GM12891 (cell line): ENCODE measurements at regions not wholly inside any gene's neighbourhood (a gene's known extent, or its start where the extent isn't known, plus 50 kb on each side); places are given as distances from the start of the nearest gene placed in this dataset.

Experiments used
- DNase-seq: peaks from one replicate; pipeline ENCODE4 v3.0.0; 2011; ENCODE audit warnings: low spot score; ENCODE audit not compliant: insufficient read length
- FAIRE-seq: peaks from 2 replicates; lab custom pipeline; 2011; peaks lifted over from hg19 to GRCh38; lab: Jason Lieb, UNC
- PAX5 ChIP-seq: IDR thresholded peaks from 2 replicates; pipeline ENCODE4 v1.6.1; 2011; ENCODE audit warnings: low read length, moderate library complexity, mild to moderate bottlenecking; ENCODE audit not compliant: insufficient read depth, severe bottlenecking
- POLR2A ChIP-seq: IDR thresholded peaks from 2 replicates; pipeline ENCODE4 v1.6.1; 2011; ENCODE audit warnings: low read depth, low read length, control low read depth
- POLR2AphosphoS5 ChIP-seq: IDR thresholded peaks from 2 replicates; pipeline ENCODE4 v1.6.1; 2011; ENCODE audit warnings: low read depth, low read length, control low read depth
- POU2F2 ChIP-seq: IDR thresholded peaks from 2 replicates; pipeline ENCODE4 v1.6.1; 2011; ENCODE audit warnings: low read depth, mild to moderate bottlenecking, control low read depth, low read length, moderate library complexity
- SPI1 ChIP-seq: IDR thresholded peaks from 2 replicates; pipeline ENCODE4 v1.6.1; 2011; ENCODE audit warnings: low read depth, low read length, control low read depth
- TAF1 ChIP-seq: IDR thresholded peaks from 2 replicates; pipeline ENCODE4 v1.6.1; 2011; ENCODE audit warnings: low read depth, low read length, control low read depth

GRCh38 chr2:160917850-160918249 is 242.4 kb upstream of the TANK start:
- DNase-seq = no peak
- TF ChIP-seq SPI1 = no peak
- no peak for FAIRE-seq

- FAIRE-seq (no peak), DNase-seq (no peak)
- TF ChIP-seq POU2F2 (no peak), POLR2AphosphoS5 (no peak), PAX5 (no peak), POLR2A (no peak), TAF1 (no peak), SPI1 (no peak)
Observed at GRCh38 chr2:160918258-160918657, 242.0 kb upstream of the TANK start.

GRCh38 chr2:160918906-160919503 is 241.2 kb upstream of the TANK start:
- no peak for FAIRE-seq
- no peak for DNase-seq
- TF ChIP-seq POLR2AphosphoS5 = no peak
- no peak for TF ChIP-seq SPI1
- TF ChIP-seq TAF1 = no peak
- TF ChIP-seq POLR2A = no peak
- TF ChIP-seq POU2F2 = no peak
- TF ChIP-seq PAX5 = no peak

- no peak for FAIRE-seq
- DNase-seq = no peak
- TF ChIP-seq TAF1 (no peak), POLR2A (no peak), POU2F2 (no peak), POLR2AphosphoS5 (no peak), PAX5 (no peak), SPI1 (no peak)
Observed at GRCh38 chr2:160920061-160920460, 240.2 kb upstream of the TANK start.

- TF ChIP-seq SPI1 (no peak), TAF1 (no peak), POLR2AphosphoS5 (no peak), POLR2A (no peak), PAX5 (no peak), POU2F2 (no peak)
- DNase-seq (no peak), FAIRE-seq (no peak)
Observed at GRCh38 chr2:160920791-160921303, 239.4 kb upstream of the TANK start.

GRCh38 chr2:160921386-160921964 is 238.8 kb upstream of the TANK start:
- DNase-seq (no peak), FAIRE-seq (no peak)
- TF ChIP-seq SPI1 = no peak
- TF ChIP-seq POLR2AphosphoS5 = no peak
- TF ChIP-seq TAF1 = no peak
- TF ChIP-seq POU2F2 = no peak
- TF ChIP-seq PAX5 = no peak
- no peak for TF ChIP-seq POLR2A

GRCh38 chr2:160924936-160925353 is 235.3 kb upstream of the TANK start:
- DNase-seq (no peak), FAIRE-seq (no peak)

GRCh38 chr2:160925956-160926355 is 234.3 kb upstream of the TANK start:
- FAIRE-seq (no peak), DNase-seq (no peak)
- no peak for TF ChIP-seq POU2F2

More at GRCh38 chr2:160924936-160925353, 235.3 kb upstream of the TANK start:
- TF ChIP-seq TAF1 = no peak
- no peak for TF ChIP-seq PAX5
- TF ChIP-seq POLR2A = no peak
- TF ChIP-seq SPI1 = no peak
- TF ChIP-seq POU2F2 = no peak
- TF ChIP-seq POLR2AphosphoS5 = no peak

- FAIRE-seq (no peak), DNase-seq (no peak)
- TF ChIP-seq POLR2AphosphoS5 (no peak), SPI1 (no peak), POLR2A (no peak), POU2F2 (no peak), TAF1 (no peak), PAX5 (no peak)
Observed at GRCh38 chr2:160927324-160927723, 232.9 kb upstream of the TANK start.

- FAIRE-seq (no peak), DNase-seq (no peak)
- no peak for TF ChIP-seq PAX5
- no peak for TF ChIP-seq TAF1
- no peak for TF ChIP-seq SPI1
- TF ChIP-seq POU2F2 = no peak
- no peak for TF ChIP-seq POLR2AphosphoS5
- no peak for TF ChIP-seq POLR2A
Observed at GRCh38 chr2:160928854-160929301, 231.3 kb upstream of the TANK start.
